Mesendoderm (in vitro differentiated cells): ENCODE measurements at regions not wholly inside any gene's neighbourhood (a gene's known extent, or its start where the extent isn't known, plus 50 kb on each side); places are given as distances from the start of the nearest gene placed in this dataset.

Experiments used
- DNase-seq: peaks from one replicate; pipeline ENCODE4 v3.0.0; 2013
- H2AK5ac ChIP-seq: 2 replicates; pipeline ENCODE4 v1.6.1; 2013; ENCODE audit warnings: low read length, inconsistent platforms
- H2BK120ac ChIP-seq: 2 replicates; pipeline ENCODE4 v1.6.1; 2013; ENCODE audit warnings: low read depth, mild to moderate bottlenecking, low read length, moderate library complexity, mixed read lengths
- H2BK15ac ChIP-seq: replicated peaks from 2 replicates; pipeline ENCODE4 v1.6.1; 2013; ENCODE audit warnings: low read depth, mild to moderate bottlenecking, moderate library complexity
- H2BK5ac ChIP-seq: 2 replicates; pipeline ENCODE4 v1.6.1; 2013; ENCODE audit warnings: low read length, inconsistent platforms
- H3K18ac ChIP-seq: 2 replicates; pipeline ENCODE4 v1.6.1; 2013; ENCODE audit warnings: mild to moderate bottlenecking, low read length, mixed read lengths
- H3K23ac ChIP-seq: one replicate; pipeline ENCODE4 v1.6.1; 2013; ENCODE audit warnings: low read length
- H3K27ac ChIP-seq: 2 replicates; pipeline ENCODE4 v1.5.1; 2013; ENCODE audit warnings: low read depth, mild to moderate bottlenecking, inconsistent platforms, low read length, moderate library complexity
- H3K27me3 ChIP-seq: 2 replicates; pipeline ENCODE4 v1.6.1; 2013; ENCODE audit warnings: low read length, control low read depth, mild to moderate bottlenecking, inconsistent platforms; ENCODE audit not compliant: insufficient read depth, poor library complexity
- H3K36me3 ChIP-seq: 2 replicates; pipeline ENCODE4 v1.6.1; 2013; ENCODE audit warnings: low read length, inconsistent platforms; ENCODE audit not compliant: control insufficient read depth, insufficient read depth
- H3K4ac ChIP-seq: one replicate; pipeline ENCODE4 v1.6.1; 2013; ENCODE audit warnings: low read depth, mild to moderate bottlenecking, low read length, moderate library complexity
- H3K4me1 ChIP-seq: 2 replicates; pipeline ENCODE4 v1.6.1; 2013; ENCODE audit warnings: low read depth, low read length, inconsistent platforms; ENCODE audit not compliant: control insufficient read depth
- H3K4me2 ChIP-seq: 2 replicates; pipeline ENCODE4 v1.6.1; 2013; ENCODE audit warnings: low read length
- H3K4me3 ChIP-seq: 2 replicates; pipeline ENCODE4 v1.5.1; 2013; ENCODE audit warnings: mild to moderate bottlenecking, low read length
- H3K56ac ChIP-seq: one replicate; pipeline ENCODE4 v1.6.1; 2013; ENCODE audit warnings: low read length
- H3K79me1 ChIP-seq: 2 replicates; pipeline ENCODE4 v1.6.1; 2013; ENCODE audit warnings: low read length, inconsistent platforms
- H3K79me2 ChIP-seq: 2 replicates; pipeline ENCODE4 v1.6.1; 2013; ENCODE audit warnings: mild to moderate bottlenecking, low read length; ENCODE audit not compliant: control insufficient read depth, insufficient read depth
- H3K9ac ChIP-seq: 2 replicates; pipeline ENCODE4 v1.6.1; 2013; ENCODE audit warnings: low read length, inconsistent platforms
- H4K5ac ChIP-seq: one replicate; pipeline ENCODE4 v1.6.1; 2013; ENCODE audit warnings: low read length
- H4K8ac ChIP-seq: one replicate; pipeline ENCODE4 v1.6.1; 2013; ENCODE audit warnings: low read depth, mild to moderate bottlenecking, control low read depth, low read length, moderate library complexity
- WGBS: extraction: QIAGEN DNeasy Blood & Tissue Kit; methylation state at CpG from one replicate; pipeline ENCODE4 v1.1.7; 2013; ENCODE audit warnings: low lambda C conversion rate, missing lambda C conversion rate; ENCODE audit not compliant: insufficient coverage; ENCODE audit errors: extremely low coverage; 5-methylcytosine and 5-hydroxymethylcytosine counted together

DNA sequence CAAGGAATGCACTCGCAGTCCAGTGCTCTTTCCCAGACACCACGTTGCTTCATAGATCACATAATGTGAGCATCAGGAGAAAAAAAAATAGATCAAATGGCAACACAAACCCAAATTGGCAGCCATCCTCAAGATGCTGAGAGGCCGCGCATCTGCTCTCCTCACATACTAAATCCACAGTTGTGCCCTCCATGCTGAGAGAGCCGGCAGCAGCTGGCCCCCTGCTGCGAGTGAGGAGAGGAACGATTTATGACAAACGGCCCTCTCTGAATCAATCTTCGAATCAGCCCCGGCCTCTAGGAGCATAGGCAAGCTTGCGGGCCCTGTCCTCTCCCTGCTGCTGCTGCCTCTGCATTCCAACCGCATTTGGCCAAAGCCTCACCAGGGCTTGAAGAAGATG is 159.9 kb upstream of the TENM4 start:
- H3K4me1 ChIP-seq = no peaks in the 10 kb centered on the region
- no peaks in the 10 kb centered on the region for H3K36me3 ChIP-seq
- no peak overlapping the region for H3K27ac ChIP-seq
- no peaks in the 10 kb centered on the region for H3K79me2 ChIP-seq
- H2BK120ac ChIP-seq = no peak overlapping the region
- no peak overlapping the region for H3K9ac ChIP-seq
- H3K27me3 ChIP-seq = no peaks in the 10 kb centered on the region
- H3K56ac ChIP-seq = no peak overlapping the region
- H2AK5ac ChIP-seq = no peak overlapping the region
- H3K23ac ChIP-seq = no peak overlapping the region
- H3K4me2 ChIP-seq = no peak overlapping the region
- H4K5ac ChIP-seq = no peak overlapping the region
- DNase-seq = no peak
- no peaks in the 10 kb centered on the region for H3K79me1 ChIP-seq
- no peak overlapping the region for H3K18ac ChIP-seq
- no peak overlapping the region for H3K4ac ChIP-seq
- no peak overlapping the region for H2BK15ac ChIP-seq
- WGBS = no CpG with 5 or more reads among the region's 12 CpGs
- no peak overlapping the region for H4K8ac ChIP-seq
- no peak overlapping the region for H2BK5ac ChIP-seq
- no peak overlapping the region for H3K4me3 ChIP-seq

DNA sequence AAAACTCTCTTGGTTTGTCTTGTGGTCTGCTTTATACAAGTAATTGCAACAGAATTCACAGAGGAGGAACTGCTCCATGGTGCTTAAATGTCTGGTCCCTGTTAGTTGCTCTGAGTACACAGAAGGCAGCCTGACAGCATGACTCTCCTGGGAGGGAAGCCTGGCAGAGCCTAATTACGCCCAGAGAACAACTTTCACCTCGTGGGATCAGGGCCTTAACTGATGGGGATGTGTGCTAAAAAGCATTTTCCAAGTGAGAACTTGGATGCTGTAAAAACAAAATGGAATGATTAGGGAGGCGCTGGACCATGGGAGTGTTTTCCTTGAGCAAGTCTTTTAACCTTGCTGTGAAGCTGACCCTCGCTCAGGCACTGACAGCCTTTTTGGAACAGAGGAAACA is 154.0 kb upstream of the TENM4 start:
- H3K18ac ChIP-seq = no peak overlapping the region
- H3K23ac ChIP-seq = no peak overlapping the region
- no peaks in the 10 kb centered on the region for H3K27me3 ChIP-seq
- H2BK15ac ChIP-seq = no peak overlapping the region
- no peak overlapping the region for H4K5ac ChIP-seq
- H3K4me3 ChIP-seq = no peak overlapping the region
- H3K27ac ChIP-seq = no peak overlapping the region
- no peaks in the 10 kb centered on the region for H3K4me1 ChIP-seq
- no peak overlapping the region for H3K4ac ChIP-seq
- H3K36me3 ChIP-seq = no peaks in the 10 kb centered on the region
- H3K56ac ChIP-seq = no peak overlapping the region
- H3K4me2 ChIP-seq = no peak overlapping the region
- H4K8ac ChIP-seq = no peak overlapping the region
- no CpG with 5 or more reads among the region's 4 CpGs for WGBS
- no peak overlapping the region for H2AK5ac ChIP-seq
- H3K9ac ChIP-seq = no peak overlapping the region
- no peaks in the 10 kb centered on the region for H3K79me1 ChIP-seq
- no peak for DNase-seq
- no peaks in the 10 kb centered on the region for H3K79me2 ChIP-seq
- H2BK5ac ChIP-seq = no peak overlapping the region
- no peak overlapping the region for H2BK120ac ChIP-seq

DNA sequence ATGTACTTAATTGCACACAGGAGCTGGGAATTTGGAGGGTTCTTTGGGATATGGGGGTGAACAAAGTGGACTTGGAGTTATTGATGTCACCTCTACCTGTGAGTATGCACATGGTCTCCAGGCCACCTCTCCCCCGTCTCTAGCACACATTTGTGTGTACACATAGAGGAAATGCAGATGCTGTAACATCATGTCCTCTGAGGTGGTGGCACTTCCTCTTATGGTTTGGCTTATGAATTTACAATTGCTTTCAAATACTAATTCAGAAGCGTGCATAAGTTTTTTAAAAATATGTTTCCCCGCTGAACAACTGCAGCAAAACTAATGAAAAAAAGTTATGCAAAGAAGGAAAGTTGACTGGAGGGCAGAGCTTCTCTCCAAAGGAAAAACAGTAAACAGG is 152.0 kb upstream of the TENM4 start:
- Histone ChIP-seq H3K4me3 (no peak overlapping the region), H2BK15ac (no peak overlapping the region), H2AK5ac (no peak overlapping the region), H4K5ac (no peak overlapping the region), H3K4ac (no peak overlapping the region), H3K4me1 (no peaks in the 10 kb centered on the region), H3K4me2 (no peak overlapping the region), H3K79me2 (no peaks in the 10 kb centered on the region), H3K27me3 (no peaks in the 10 kb centered on the region), H4K8ac (no peak overlapping the region), H3K36me3 (no peaks in the 10 kb centered on the region), H2BK5ac (no peak overlapping the region), H3K27ac (no peak overlapping the region), H3K79me1 (no peaks in the 10 kb centered on the region), H3K18ac (no peak overlapping the region), H3K23ac (no peak overlapping the region), H3K56ac (no peak overlapping the region), H2BK120ac (no peak overlapping the region), H3K9ac (no peak overlapping the region)
- DNase-seq = no peak
- WGBS = no CpG with 5 or more reads among the region's 3 CpGs

DNA sequence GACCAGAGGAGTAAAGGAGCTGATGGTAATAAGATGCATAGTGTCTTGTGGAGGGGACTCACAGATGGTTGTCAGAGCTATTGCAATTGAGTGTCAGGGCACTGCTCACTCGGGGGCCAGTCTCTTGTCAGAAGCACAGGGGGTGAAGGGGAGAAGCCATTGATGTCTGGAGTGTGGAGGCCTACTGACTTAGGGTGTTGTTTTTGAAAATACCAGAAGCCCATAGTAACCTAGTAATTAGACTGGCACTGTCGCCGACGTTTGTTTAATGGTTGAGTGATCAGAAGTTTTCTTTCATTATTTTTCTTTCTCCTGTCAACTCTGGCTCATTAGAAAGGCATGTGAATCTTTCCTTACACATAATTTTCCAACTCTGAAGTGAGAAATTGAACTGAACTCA is 151.6 kb upstream of the TENM4 start:
- H2BK5ac ChIP-seq = no peak overlapping the region
- no peak overlapping the region for H3K4ac ChIP-seq
- H4K5ac ChIP-seq = no peak overlapping the region
- no peak overlapping the region for H2BK15ac ChIP-seq
- H3K23ac ChIP-seq = no peak overlapping the region
- H2AK5ac ChIP-seq = no peak overlapping the region
- H3K27me3 ChIP-seq = no peaks in the 10 kb centered on the region
- H3K79me1 ChIP-seq = no peaks in the 10 kb centered on the region
- no peak overlapping the region for H4K8ac ChIP-seq
- no peak overlapping the region for H3K18ac ChIP-seq
- no peaks in the 10 kb centered on the region for H3K36me3 ChIP-seq
- no peak overlapping the region for H2BK120ac ChIP-seq
- H3K27ac ChIP-seq = no peak overlapping the region
- no CpG with 5 or more reads among the region's 4 CpGs for WGBS
- H3K79me2 ChIP-seq = no peaks in the 10 kb centered on the region
- H3K4me2 ChIP-seq = no peak overlapping the region
- H3K9ac ChIP-seq = no peak overlapping the region
- no peak overlapping the region for H3K4me3 ChIP-seq
- H3K56ac ChIP-seq = no peak overlapping the region
- H3K4me1 ChIP-seq = no peaks in the 10 kb centered on the region
- DNase-seq = no peak

DNA sequence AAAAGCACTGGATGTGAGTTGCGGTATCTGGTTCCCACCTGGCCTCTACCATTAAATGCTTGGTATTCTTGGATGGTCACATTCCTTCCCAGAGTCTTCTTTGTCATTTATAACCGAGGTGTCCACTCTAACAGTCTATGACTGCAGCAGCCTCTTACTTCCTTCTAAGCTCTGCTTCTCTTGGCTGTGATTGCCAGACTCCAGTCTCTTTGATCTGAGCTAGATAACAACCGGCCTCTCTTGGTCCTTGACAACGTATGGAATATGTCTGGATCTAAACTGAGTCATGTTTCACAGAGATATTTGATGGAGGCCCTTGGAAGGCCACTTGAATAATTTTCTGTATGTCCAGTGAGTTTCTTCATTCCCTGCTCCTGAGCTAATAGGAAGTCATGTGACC is 141.6 kb upstream of the TENM4 start:
- Histone ChIP-seq H3K4me3 (no peak overlapping the region), H2AK5ac (no peak overlapping the region), H3K27ac (no peak overlapping the region), H3K4me1 (peaks cover 3% of the 10 kb centered on the region), H4K8ac (no peak overlapping the region), H3K79me1 (no peaks in the 10 kb centered on the region), H2BK5ac (no peak overlapping the region), H2BK120ac (no peak overlapping the region), H3K36me3 (no peaks in the 10 kb centered on the region), H3K79me2 (no peaks in the 10 kb centered on the region), H3K4me2 (no peak overlapping the region), H3K9ac (no peak overlapping the region), H3K18ac (no peak overlapping the region), H3K4ac (no peak overlapping the region), H3K56ac (no peak overlapping the region), H2BK15ac (no peak overlapping the region), H3K27me3 (no peaks in the 10 kb centered on the region), H3K23ac (no peak overlapping the region), H4K5ac (no peak overlapping the region)
- WGBS = no CpG with 5 or more reads among the region's 4 CpGs
- no peak for DNase-seq

DNA sequence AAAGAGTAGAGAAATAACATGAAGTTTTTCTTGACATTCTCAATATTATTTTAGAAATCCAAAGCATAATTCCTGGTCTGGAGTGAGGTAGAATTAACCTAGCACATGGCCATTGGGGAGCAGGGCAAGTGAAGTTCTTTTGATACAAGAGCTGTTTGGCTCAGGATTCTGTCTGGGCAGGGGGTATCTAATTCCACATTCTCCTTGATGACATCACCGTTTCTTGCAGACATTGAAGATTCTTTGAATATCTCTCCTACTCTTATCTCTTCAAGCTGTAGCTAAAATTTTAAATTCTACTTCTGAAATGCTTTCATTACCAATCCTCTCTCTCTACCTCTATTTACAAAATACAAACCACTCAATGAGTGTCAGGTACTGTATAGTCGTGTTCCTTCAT is 138.2 kb upstream of the TENM4 start:
- no CpG with 5 or more reads among the region's 2 CpGs for WGBS
- H4K8ac ChIP-seq = no peak overlapping the region
- no peak overlapping the region for H4K5ac ChIP-seq
- no peaks in the 10 kb centered on the region for H3K36me3 ChIP-seq
- no peak overlapping the region for H3K27ac ChIP-seq
- no peak overlapping the region for H3K56ac ChIP-seq
- H2AK5ac ChIP-seq = no peak overlapping the region
- no peak overlapping the region for H3K9ac ChIP-seq
- no peak overlapping the region for H3K23ac ChIP-seq
- no peaks in the 10 kb centered on the region for H3K27me3 ChIP-seq
- DNase-seq = peak; percentile 73
- H3K4me1 ChIP-seq = peaks cover 3% of the 10 kb centered on the region
- H3K79me1 ChIP-seq = no peaks in the 10 kb centered on the region
- no peak overlapping the region for H2BK120ac ChIP-seq
- H2BK5ac ChIP-seq = no peak overlapping the region
- no peak overlapping the region for H3K18ac ChIP-seq
- no peak overlapping the region for H3K4me3 ChIP-seq
- no peak overlapping the region for H2BK15ac ChIP-seq
- H3K79me2 ChIP-seq = no peaks in the 10 kb centered on the region
- H3K4ac ChIP-seq = no peak overlapping the region
- H3K4me2 ChIP-seq = no peak overlapping the region
